ENCODE measurements at regions not wholly inside any gene's neighbourhood (a gene's known extent, or its start where the extent isn't known, plus 50 kb on each side); places are given as distances from the start of the nearest gene placed in this dataset.

GRCh38 chr13:22240716-22241115 lies 569.8 kb downstream of the FGF9 start:
- no peak overlapping the region for H3K4me3 ChIP-seq
- 54 to 67% methylated on average over 1 of the region's 1 CpG for WGBS, 2 donors
- no peak overlapping the region for H3K27ac ChIP-seq
- intact Hi-C loops (cut with DNase I; ENCODE audit: low total_unique reads): no loop called here
- no peak for DNase-seq
- TF ChIP-seq CTCF (IDR thresholded peaks at IDR 0.05): no peak
- TF ChIP-seq POLR2A (IDR thresholded peaks at IDR 0.05): no peak
- H3K36me3 ChIP-seq (ENCODE audit: low read depth, missing control alignments): no peaks in the 10 kb centered on the region
- H3K4me1 ChIP-seq: no peaks in the 10 kb centered on the region
- no peaks in the 10 kb centered on the region for H3K27me3 ChIP-seq
- H3K9me3 ChIP-seq: no peaks in the 10 kb centered on the region

- H3K27me3 ChIP-seq: no peaks in the 10 kb centered on the region
- H3K27ac ChIP-seq: no peak overlapping the region
- TF ChIP-seq POLR2A (IDR thresholded peaks at IDR 0.05) (no peak), CTCF (IDR thresholded peaks at IDR 0.05) (no peak)
- H3K4me3 ChIP-seq: no peak overlapping the region
- H3K36me3 ChIP-seq (ENCODE audit: low read depth, missing control alignments): no peaks in the 10 kb centered on the region
- intact Hi-C loops (cut with DNase I; ENCODE audit: low total_unique reads): no loop called here
- no peaks in the 10 kb centered on the region for H3K4me1 ChIP-seq
- H3K9me3 ChIP-seq: no peaks in the 10 kb centered on the region
- 57 to 58% methylated on average over 9 of the region's 9 CpGs for WGBS, 2 donors
- no peak for DNase-seq
Observed at GRCh38 chr13:22243469-22244163, 572.7 kb downstream of the FGF9 start.

GRCh38 chr13:22252281-22252830 lies 581.5 kb downstream of the FGF9 start:
- TF ChIP-seq POLR2A (IDR thresholded peaks at IDR 0.05) (no peak), CTCF (IDR thresholded peaks at IDR 0.05) (no peak)
- H3K27me3 ChIP-seq: no peaks in the 10 kb centered on the region
- H3K27ac ChIP-seq: no peak overlapping the region
- H3K4me3 ChIP-seq: no peak overlapping the region
- H3K36me3 ChIP-seq (ENCODE audit: low read depth, missing control alignments): no peaks in the 10 kb centered on the region
- intact Hi-C loops (cut with DNase I; ENCODE audit: low total_unique reads): no loop called here
- no peak for DNase-seq
- WGBS, 2 donors: 82 to 83% methylated on average over 9 to 11 of the region's 11 CpGs
- no peaks in the 10 kb centered on the region for H3K4me1 ChIP-seq
- H3K9me3 ChIP-seq: no peaks in the 10 kb centered on the region

- Histone ChIP-seq H3K4me3 (no peak overlapping the region), H3K27me3 (no peaks in the 10 kb centered on the region), H3K27ac (no peak overlapping the region), H3K4me1 (no peaks in the 10 kb centered on the region), H3K36me3 (ENCODE audit: low read depth, missing control alignments) (no peaks in the 10 kb centered on the region), H3K9me3 (no peaks in the 10 kb centered on the region)
- TF ChIP-seq CTCF (IDR thresholded peaks at IDR 0.05) (no peak), POLR2A (IDR thresholded peaks at IDR 0.05) (no peak)
- WGBS, 2 donors: 86 to 97% methylated on average over 4 of the region's 4 CpGs
- DNase-seq: no peak
- intact Hi-C loops (cut with DNase I; ENCODE audit: low total_unique reads): no loop called here
Observed at GRCh38 chr13:22253107-22253506, 582.2 kb downstream of the FGF9 start.

GRCh38 chr13:22256111-22256639 lies 585.3 kb downstream of the FGF9 start:
- no peaks in the 10 kb centered on the region for H3K27me3 ChIP-seq
- no peaks in the 10 kb centered on the region for H3K9me3 ChIP-seq
- H3K27ac ChIP-seq: no peak overlapping the region
- H3K4me3 ChIP-seq: no peak overlapping the region
- TF ChIP-seq CTCF (IDR thresholded peaks at IDR 0.05): peak in 1 of 3 experiments; percentile 19
- TF ChIP-seq POLR2A (IDR thresholded peaks at IDR 0.05): no peak
- no peaks in the 10 kb centered on the region for H3K36me3 ChIP-seq (ENCODE audit: low read depth, missing control alignments)
- no peak for DNase-seq
- no peaks in the 10 kb centered on the region for H3K4me1 ChIP-seq
- intact Hi-C loops (cut with DNase I; ENCODE audit: low total_unique reads): no loop called here
- WGBS, 2 donors: 98% methylated on average over 2 of the region's 2 CpGs

All from testis (tissue), 2 donors.